Psoas muscle (tissue), 7 donors: ENCODE measurements at regions not wholly inside any gene's neighbourhood (a gene's known extent, or its start where the extent isn't known, plus 50 kb on each side); places are given as distances from the start of the nearest gene placed in this dataset.

Source experiments
- ATAC-seq, 4 donors: fragments of 200-7000 bp; cut with Tn5 transposase; one replicate each; pipeline ENCODE4 v1.9.1; 2020; ENCODE audit warnings: moderate library complexity in 3 of 4, mild to moderate bottlenecking in 2 of 4
- DNase-seq, 2 donors: peaks; one replicate each; pipeline ENCODE4 v3.0.0-alpha.2; 2020
- H3K27ac ChIP-seq: fragments of 200-600 bp; one replicate; pipeline ENCODE4 v1.8.0; 2022
- H3K27me3 ChIP-seq, 3 donors: fragments of 200-600 bp in 1 of 3; one replicate each; pipeline versions ENCODE4 v1.6.1 to v1.8.0; 2013 to 2022; ENCODE audit warnings: low read length in 2 of 3, mild to moderate bottlenecking in 2 of 3, moderate library complexity in 1 of 3; ENCODE audit not compliant: insufficient read depth in 3 of 3
- H3K36me3 ChIP-seq, 2 donors: fragments of 200-600 bp in 1 of 2; one replicate each; pipeline versions ENCODE4 v1.6.1 to v1.8.0; 2013 to 2022; ENCODE audit warnings: low read depth in 1 of 2, mild to moderate bottlenecking in 1 of 2, moderate library complexity in 1 of 2; ENCODE audit not compliant: insufficient read depth in 1 of 2
- H3K4me1 ChIP-seq: fragments of 200-600 bp; one replicate; pipeline ENCODE4 v1.8.0; 2022
- H3K4me3 ChIP-seq: fragments of 200-600 bp; one replicate; pipeline ENCODE4 v1.8.0; 2022; ENCODE audit warnings: mild to moderate bottlenecking
- H3K9me3 ChIP-seq: fragments of 200-600 bp; one replicate; pipeline ENCODE4 v1.8.0; 2022
- CTCF ChIP-seq: fragments of 200-600 bp; IDR thresholded peaks from one replicate; pipeline ENCODE4 v1.8.0; 2022; ENCODE audit warnings: antibody characterized with exemption
- WGBS, 3 donors: extraction: QIAGEN DNeasy Blood & Tissue Kit; methylation state at CpG; one replicate each; pipeline versions ENCODE4 v1.1.6 to v1.1.7; 2013; 5-methylcytosine and 5-hydroxymethylcytosine counted together
- intact Hi-C, 2 donors: fragments of 100-400 bp; cut with DNase I; formaldehyde crosslinking; loops; one replicate each; pipeline versions ENCODE4 v1.11.0 to v1.14.2; 2022
- donor health status: healthy with polysubstance abuse.
- donor health status: DM: no; HTN: no; CAD: no; lungs with moderate emphysema.
- donor health status: Bipolar disorder and iron deficiency.
- donor health status: healthy.
- donor health status: DM: yes; HTN: yes; CAD: no.
- donor health status: DM: no; HTN: no; CAD: no.
- donor health status: DM: yes; HTN: yes; CAD: no.

- no peak for DNase-seq
- ATAC-seq = no peak
- Histone ChIP-seq H3K4me3 (no peak overlapping the region), H3K4me1 (no peaks in the 10 kb centered on the region), H3K36me3 (no peaks in the 10 kb centered on the region), H3K27ac (no peak overlapping the region), H3K9me3 (no peaks in the 10 kb centered on the region), H3K27me3 (no peaks in the 10 kb centered on the region)
- intact Hi-C loops = no loop called here
- WGBS, 3 donors = 98 to 100% (median 99%) methylated on average over 1 of the region's 1 CpG
- no peak for TF ChIP-seq CTCF
These were observed 1694.1 kb upstream of the CELF4 start for GRCh38 chr18:39259736-39260135.

- DNase-seq = no peak
- no peaks in the 10 kb centered on the region for H3K4me1 ChIP-seq
- no peaks in the 10 kb centered on the region for H3K36me3 ChIP-seq
- no peak for ATAC-seq
- no peaks in the 10 kb centered on the region for H3K9me3 ChIP-seq
- 97 to 100% (median 100%) methylated on average over 1 of the region's 1 CpG for WGBS, 3 donors
- no peak for TF ChIP-seq CTCF
- H3K4me3 ChIP-seq = no peak overlapping the region
- intact Hi-C loops = no loop called here
- no peaks in the 10 kb centered on the region for H3K27me3 ChIP-seq
- H3K27ac ChIP-seq = no peak overlapping the region
These were observed 1678.6 kb upstream of the CELF4 start for GRCh38 chr18:39244242-39244641.

GRCh38 chr18:39241534-39241933 lies 1675.9 kb upstream of the CELF4 start:
- no peak for TF ChIP-seq CTCF
- 86 to 93% (median 87%) methylated on average over 3 of the region's 3 CpGs for WGBS, 3 donors
- Histone ChIP-seq H3K27ac (no peak overlapping the region), H3K9me3 (no peaks in the 10 kb centered on the region), H3K4me3 (no peak overlapping the region), H3K4me1 (no peaks in the 10 kb centered on the region), H3K36me3 (no peaks in the 10 kb centered on the region), H3K27me3 (no peaks in the 10 kb centered on the region)
- DNase-seq = no peak
- intact Hi-C loops = no loop called here
- no peak for ATAC-seq

GRCh38 chr18:39238981-39239660 lies 1673.5 kb upstream of the CELF4 start:
- Histone ChIP-seq H3K9me3 (no peaks in the 10 kb centered on the region), H3K27ac (no peak overlapping the region), H3K4me3 (no peak overlapping the region), H3K36me3 (no peaks in the 10 kb centered on the region), H3K4me1 (no peaks in the 10 kb centered on the region), H3K27me3 (no peaks in the 10 kb centered on the region)
- WGBS, 3 donors = 27 to 43% (median 30%) methylated on average over 5 of the region's 5 CpGs
- DNase-seq = no peak
- ATAC-seq = no peak
- intact Hi-C loops = no loop called here
- no peak for TF ChIP-seq CTCF

GRCh38 chr18:39235118-39235719 lies 1669.6 kb upstream of the CELF4 start:
- no peaks in the 10 kb centered on the region for H3K9me3 ChIP-seq
- no peak for TF ChIP-seq CTCF
- no peak overlapping the region for H3K27ac ChIP-seq
- DNase-seq = no peak
- H3K36me3 ChIP-seq = no peaks in the 10 kb centered on the region
- ATAC-seq = no peak
- WGBS, 3 donors = 94 to 96% (median 95%) methylated on average over 18 to 19 of the region's 19 CpGs
- intact Hi-C loops = no loop called here
- no peaks in the 10 kb centered on the region for H3K27me3 ChIP-seq
- H3K4me1 ChIP-seq = no peaks in the 10 kb centered on the region
- no peak overlapping the region for H3K4me3 ChIP-seq
